ENCODE measurements at regions not wholly inside any gene's neighbourhood (a gene's known extent, or its start where the extent isn't known, plus 50 kb on each side); places are given as distances from the start of the nearest gene placed in this dataset.

DNA sequence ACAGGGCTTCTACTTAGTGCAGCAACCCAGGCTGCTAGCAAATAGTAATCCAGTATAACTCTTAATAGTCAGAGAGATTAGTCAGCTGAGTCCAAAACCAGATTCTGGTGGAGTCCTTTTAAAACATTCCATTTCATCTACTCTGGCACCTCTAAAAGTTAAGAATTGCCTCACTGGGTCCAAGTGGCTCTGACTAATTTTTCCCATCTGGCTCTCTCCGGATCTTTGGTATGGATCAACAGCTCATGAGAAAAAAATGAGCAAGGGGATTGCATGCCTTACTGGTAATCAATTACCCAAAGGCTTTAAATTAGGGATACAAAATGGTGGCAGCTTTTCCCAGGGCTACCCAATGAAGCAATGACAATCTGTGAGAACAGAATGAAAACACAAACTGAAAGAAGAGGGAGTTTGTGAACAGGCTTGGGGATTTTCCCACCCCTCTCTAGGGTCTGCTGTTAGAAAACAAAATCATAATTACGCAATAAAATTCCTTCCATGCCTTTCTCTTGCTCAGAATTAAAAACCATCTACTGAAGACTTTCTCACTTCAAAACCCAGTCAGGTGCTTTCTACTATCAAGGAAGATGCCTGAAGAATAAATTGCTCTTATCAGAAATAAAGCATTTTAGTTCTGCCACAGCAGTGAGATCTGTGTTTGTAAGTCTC lies 84.6 kb upstream of the PMFBP1 start:
- no peaks in the 10 kb centered on the region for H4K20me1 ChIP-seq (ENCODE audit: control insufficient read depth, insufficient read depth, low read depth, low read length)
- H3K36me3 ChIP-seq (ENCODE audit: control insufficient read depth, low read length): no peaks in the 10 kb centered on the region
- H3K9me3 ChIP-seq (ENCODE audit: control insufficient read depth, insufficient read depth, low read length): no peaks in the 10 kb centered on the region
- H3K4me2 ChIP-seq (ENCODE audit: low read length): no peak overlapping the region
- TF ChIP-seq, protein P1, sequence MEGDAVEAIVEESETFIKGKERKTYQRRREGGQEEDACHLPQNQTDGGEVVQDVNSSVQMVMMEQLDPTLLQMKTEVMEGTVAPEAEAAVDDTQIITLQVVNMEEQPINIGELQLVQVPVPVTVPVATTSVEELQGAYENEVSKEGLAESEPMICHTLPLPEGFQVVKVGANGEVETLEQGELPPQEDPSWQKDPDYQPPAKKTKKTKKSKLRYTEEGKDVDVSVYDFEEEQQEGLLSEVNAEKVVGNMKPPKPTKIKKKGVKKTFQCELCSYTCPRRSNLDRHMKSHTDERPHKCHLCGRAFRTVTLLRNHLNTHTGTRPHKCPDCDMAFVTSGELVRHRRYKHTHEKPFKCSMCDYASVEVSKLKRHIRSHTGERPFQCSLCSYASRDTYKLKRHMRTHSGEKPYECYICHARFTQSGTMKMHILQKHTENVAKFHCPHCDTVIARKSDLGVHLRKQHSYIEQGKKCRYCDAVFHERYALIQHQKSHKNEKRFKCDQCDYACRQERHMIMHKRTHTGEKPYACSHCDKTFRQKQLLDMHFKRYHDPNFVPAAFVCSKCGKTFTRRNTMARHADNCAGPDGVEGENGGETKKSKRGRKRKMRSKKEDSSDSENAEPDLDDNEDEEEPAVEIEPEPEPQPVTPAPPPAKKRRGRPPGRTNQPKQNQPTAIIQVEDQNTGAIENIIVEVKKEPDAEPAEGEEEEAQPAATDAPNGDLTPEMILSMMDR (IDR thresholded peaks at IDR 0.05; ENCODE audit: low read depth, low read length, poor library complexity, severe bottlenecking): no peak
- no peak for TF ChIP-seq EZH2phosphoT487 (IDR thresholded peaks at IDR 0.05; ENCODE audit: borderline replicate concordance, low read length)
- H3K9me2 ChIP-seq (replicated peaks; ENCODE audit: control insufficient read depth, low read length): no peaks in the 10 kb centered on the region
- no peak overlapping the region for H3K27ac ChIP-seq (ENCODE audit: low read depth, low read length)
- H3K79me2 ChIP-seq (ENCODE audit: control insufficient read depth, low read length): no peaks in the 10 kb centered on the region
- H3K27me3 ChIP-seq (ENCODE audit: control insufficient read depth, low read length): no peaks in the 10 kb centered on the region
- no peaks in the 10 kb centered on the region for H3K4me1 ChIP-seq (ENCODE audit: control insufficient read depth, low read length)
- no peaks in the 10 kb centered on the region for H3F3A ChIP-seq (ENCODE audit: control insufficient read depth, insufficient read depth)
- no peak overlapping the region for H3K4me3 ChIP-seq (ENCODE audit: low read length)

DNA sequence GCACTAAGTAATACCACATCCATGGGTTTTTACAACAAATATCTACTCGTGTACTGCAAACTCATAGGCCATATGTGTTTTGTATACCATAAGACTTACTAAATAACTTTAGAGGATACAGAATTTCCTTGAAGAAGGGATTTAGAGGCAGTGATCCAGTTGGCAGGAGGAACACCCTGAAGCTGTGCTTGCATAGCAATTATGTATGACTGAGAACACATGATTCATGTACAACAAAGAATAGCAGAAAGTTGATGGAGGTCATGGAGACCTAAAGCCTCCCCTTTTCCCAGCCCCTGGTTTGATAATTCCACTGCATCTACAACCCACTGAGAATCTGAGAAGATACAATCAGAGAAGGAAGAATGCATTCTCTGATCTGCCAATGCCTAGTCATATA lies 83.8 kb upstream of the PMFBP1 start:
- H3K4me2 ChIP-seq (ENCODE audit: low read length): no peak overlapping the region
- TF ChIP-seq, protein P1 (IDR thresholded peaks at IDR 0.05; ENCODE audit: low read depth, low read length, poor library complexity, severe bottlenecking): no peak
- TF ChIP-seq EZH2phosphoT487 (IDR thresholded peaks at IDR 0.05; ENCODE audit: borderline replicate concordance, low read length): no peak
- H3K36me3 ChIP-seq (ENCODE audit: control insufficient read depth, low read length): no peaks in the 10 kb centered on the region

GRCh38 chr16:72247821-72248253 lies 75.9 kb upstream of the PMFBP1 start:
- Histone ChIP-seq H3K4me1 (ENCODE audit: control insufficient read depth, low read length) (no peaks in the 10 kb centered on the region), H3K36me3 (ENCODE audit: control insufficient read depth, low read length) (no peaks in the 10 kb centered on the region), H3K27ac (ENCODE audit: low read depth, low read length) (no peak overlapping the region), H3K4me2 (ENCODE audit: low read length) (no peak overlapping the region), H3K79me2 (ENCODE audit: control insufficient read depth, low read length) (no peaks in the 10 kb centered on the region), H3K27me3 (ENCODE audit: control insufficient read depth, low read length) (no peaks in the 10 kb centered on the region), H4K20me1 (ENCODE audit: control insufficient read depth, insufficient read depth, low read depth, low read length) (no peaks in the 10 kb centered on the region), H3K4me3 (ENCODE audit: low read length) (no peak overlapping the region), H3K9me3 (ENCODE audit: control insufficient read depth, insufficient read depth, low read length) (no peaks in the 10 kb centered on the region), H3K9me2 (replicated peaks; ENCODE audit: control insufficient read depth, low read length) (no peaks in the 10 kb centered on the region), H3F3A (ENCODE audit: control insufficient read depth, insufficient read depth) (no peaks in the 10 kb centered on the region)
- TF ChIP-seq, protein P1 (IDR thresholded peaks at IDR 0.05; ENCODE audit: low read depth, low read length, poor library complexity, severe bottlenecking): no peak
- no peak for TF ChIP-seq EZH2phosphoT487 (IDR thresholded peaks at IDR 0.05; ENCODE audit: borderline replicate concordance, low read length)

More for the DNA sequence above, 83.8 kb upstream of the PMFBP1 start:
- Histone ChIP-seq H3K4me1 (ENCODE audit: control insufficient read depth, low read length) (no peaks in the 10 kb centered on the region), H4K20me1 (ENCODE audit: control insufficient read depth, insufficient read depth, low read depth, low read length) (no peaks in the 10 kb centered on the region), H3F3A (ENCODE audit: control insufficient read depth, insufficient read depth) (no peaks in the 10 kb centered on the region), H3K27ac (ENCODE audit: low read depth, low read length) (no peak overlapping the region), H3K27me3 (ENCODE audit: control insufficient read depth, low read length) (no peaks in the 10 kb centered on the region), H3K4me3 (ENCODE audit: low read length) (no peak overlapping the region), H3K79me2 (ENCODE audit: control insufficient read depth, low read length) (no peaks in the 10 kb centered on the region), H3K9me2 (replicated peaks; ENCODE audit: control insufficient read depth, low read length) (no peaks in the 10 kb centered on the region), H3K9me3 (ENCODE audit: control insufficient read depth, insufficient read depth, low read length) (no peaks in the 10 kb centered on the region)

All from DOHH2 (cell line).